ENCODE measurements at regions not wholly inside any gene's neighbourhood (a gene's known extent, or its start where the extent isn't known, plus 50 kb on each side); places are given as distances from the start of the nearest gene placed in this dataset.

DNA sequence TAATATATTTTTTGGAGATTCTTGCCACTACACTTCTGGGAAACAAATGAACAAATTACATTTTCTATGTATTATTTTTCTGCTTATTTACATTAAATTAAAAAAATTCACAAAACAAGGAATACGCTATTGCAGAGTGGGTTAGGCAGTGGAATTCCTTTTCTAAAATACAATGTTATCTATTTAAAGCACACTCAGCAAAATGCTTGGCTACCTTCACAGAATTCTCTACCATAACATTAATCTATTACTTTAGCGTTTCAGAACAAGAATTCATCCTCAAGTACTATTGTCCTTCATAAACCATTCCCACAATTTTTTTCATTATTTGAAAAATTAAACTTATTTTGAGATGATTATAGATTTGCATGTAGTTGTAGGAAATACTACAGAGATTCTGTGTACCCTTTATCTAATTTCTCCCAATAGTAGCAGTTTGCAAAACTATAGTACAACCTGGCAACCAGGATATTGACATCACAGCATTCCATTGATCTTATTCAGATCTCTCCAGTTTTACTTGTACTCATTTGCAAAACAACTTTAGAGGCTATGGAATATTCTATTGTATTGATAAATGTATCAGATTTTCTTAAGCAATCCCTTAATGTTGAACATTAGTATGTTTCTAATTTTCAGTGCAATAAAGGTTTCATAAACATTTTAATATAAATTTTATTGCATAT lies 120.9 kb downstream of the DLEU7 start:
- DNase-seq (ENCODE audit: low read depth): no peak
- TF ChIP-seq CTCF (IDR thresholded peaks at IDR 0.05; ENCODE audit: low read depth, low read length) (no peak), MYC (IDR thresholded peaks at IDR 0.05; ENCODE audit: low read depth, low read length) (no peak), POLR2A (IDR thresholded peaks at IDR 0.05; ENCODE audit: extremely low read depth, insufficient read length) (no peak)
- TF ChIP-seq, protein P1, sequence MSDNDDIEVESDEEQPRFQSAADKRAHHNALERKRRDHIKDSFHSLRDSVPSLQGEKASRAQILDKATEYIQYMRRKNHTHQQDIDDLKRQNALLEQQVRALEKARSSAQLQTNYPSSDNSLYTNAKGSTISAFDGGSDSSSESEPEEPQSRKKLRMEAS (IDR thresholded peaks at IDR 0.05; ENCODE audit: low read depth, low read length): no peak
- no peak overlapping the region for H3K4me3 ChIP-seq (ENCODE audit: low read depth, low read length)

DNA sequence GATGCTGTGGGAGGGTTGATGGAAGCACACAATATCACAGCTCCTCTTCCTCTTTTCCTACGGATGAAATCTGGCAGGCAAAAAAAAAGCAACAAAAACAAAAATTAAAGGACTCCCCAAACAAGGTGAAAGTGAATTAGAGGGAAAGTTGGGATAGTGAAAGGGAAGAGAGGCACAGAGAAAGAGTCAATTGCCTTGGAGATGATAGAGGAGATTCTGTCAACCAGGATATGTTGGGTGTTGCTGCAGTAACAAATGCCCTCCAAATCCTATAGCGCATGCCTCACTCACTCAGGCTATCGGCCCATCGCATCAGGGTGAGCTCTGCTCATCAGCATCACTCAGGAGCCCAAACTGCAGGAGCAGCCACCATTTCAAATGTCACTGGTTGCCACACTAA lies 119.1 kb downstream of the DLEU7 start:
- no peak for DNase-seq (ENCODE audit: low read depth)
- no peak overlapping the region for H3K4me3 ChIP-seq (ENCODE audit: low read depth, low read length)
- no peak for TF ChIP-seq POLR2A (IDR thresholded peaks at IDR 0.05; ENCODE audit: extremely low read depth, insufficient read length)
- TF ChIP-seq CTCF (IDR thresholded peaks at IDR 0.05; ENCODE audit: low read depth, low read length): no peak
- TF ChIP-seq MYC (IDR thresholded peaks at IDR 0.05; ENCODE audit: low read depth, low read length): no peak
- TF ChIP-seq, protein P1 (IDR thresholded peaks at IDR 0.05; ENCODE audit: low read depth, low read length): no peak

DNA sequence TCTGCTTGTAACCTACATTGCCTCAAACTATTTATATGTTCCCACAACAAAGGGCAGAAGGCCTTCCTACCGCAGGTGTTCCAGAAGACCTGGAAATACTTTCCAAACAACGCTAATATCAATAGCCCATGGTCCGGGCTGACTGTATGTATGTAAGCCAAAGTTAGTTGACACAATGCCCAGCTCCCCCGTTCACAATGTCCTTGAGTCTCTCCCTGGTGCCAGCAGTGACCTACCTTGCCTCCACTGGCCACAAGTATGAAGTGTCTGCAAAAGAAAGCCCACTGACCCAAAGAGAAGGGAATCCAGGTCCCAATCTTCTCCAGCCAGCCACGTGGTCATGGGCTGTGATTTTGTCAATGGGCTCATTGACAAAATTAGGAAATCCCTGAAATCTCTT lies 118.6 kb downstream of the DLEU7 start:
- TF ChIP-seq POLR2A (IDR thresholded peaks at IDR 0.05; ENCODE audit: extremely low read depth, insufficient read length) (no peak), CTCF (IDR thresholded peaks at IDR 0.05; ENCODE audit: low read depth, low read length) (no peak), MYC (IDR thresholded peaks at IDR 0.05; ENCODE audit: low read depth, low read length) (no peak)
- TF ChIP-seq, protein P1 (IDR thresholded peaks at IDR 0.05; ENCODE audit: low read depth, low read length): no peak

DNA sequence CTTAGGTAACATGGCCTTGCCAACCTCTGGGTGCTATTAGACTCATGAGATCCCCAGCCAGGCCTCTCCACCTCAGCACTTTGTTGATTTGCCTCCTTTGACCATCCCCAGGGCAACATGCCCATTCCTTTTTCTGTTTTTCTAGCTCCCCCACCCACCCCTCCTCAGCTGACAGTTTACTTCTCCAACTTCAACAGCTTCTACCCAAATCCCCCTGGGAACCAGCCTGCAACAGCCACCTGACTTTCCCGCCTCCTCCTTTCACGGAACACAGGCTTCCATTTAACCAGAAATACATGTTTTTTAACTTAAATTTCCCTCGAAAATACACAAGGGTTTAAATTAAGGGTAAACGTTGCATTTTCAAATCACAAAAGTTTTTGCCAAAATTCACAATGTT lies 117.3 kb downstream of the DLEU7 start:
- H3K4me3 ChIP-seq (ENCODE audit: low read depth, low read length): no peak overlapping the region
- no peak for TF ChIP-seq POLR2A (IDR thresholded peaks at IDR 0.05; ENCODE audit: extremely low read depth, insufficient read length)
- TF ChIP-seq CTCF (IDR thresholded peaks at IDR 0.05; ENCODE audit: low read depth, low read length): no peak
- no peak for TF ChIP-seq MYC (IDR thresholded peaks at IDR 0.05; ENCODE audit: low read depth, low read length)
- TF ChIP-seq, protein P1 (IDR thresholded peaks at IDR 0.05; ENCODE audit: low read depth, low read length): no peak
- peak; percentile 45 for DNase-seq (ENCODE audit: low read depth)

More for the DNA sequence above, 118.6 kb downstream of the DLEU7 start:
- no peak for DNase-seq (ENCODE audit: low read depth)
- H3K4me3 ChIP-seq (ENCODE audit: low read depth, low read length): no peak overlapping the region

DNA sequence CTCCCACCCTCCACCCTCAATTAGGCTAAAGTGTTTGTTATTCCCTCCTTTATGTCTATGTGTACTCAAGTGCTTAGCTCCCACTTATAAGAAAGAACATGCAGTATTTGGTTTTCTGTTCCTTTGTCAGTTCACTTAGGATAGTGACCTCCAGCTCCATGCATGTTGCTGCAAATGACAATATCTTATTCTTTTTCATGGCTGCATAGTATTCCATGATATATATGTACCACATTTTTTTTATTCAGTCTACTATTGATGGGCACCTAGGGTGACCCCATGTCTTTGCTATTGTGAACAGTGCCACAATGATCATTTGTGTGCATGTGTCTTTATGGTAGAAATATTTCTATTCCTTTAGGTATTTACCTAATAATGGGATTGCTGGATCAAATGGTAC lies 114.3 kb downstream of the DLEU7 start:
- H3K4me3 ChIP-seq (ENCODE audit: low read depth, low read length): no peak overlapping the region
- DNase-seq (ENCODE audit: low read depth): no peak
- TF ChIP-seq CTCF (IDR thresholded peaks at IDR 0.05; ENCODE audit: low read depth, low read length): no peak
- TF ChIP-seq MYC (IDR thresholded peaks at IDR 0.05; ENCODE audit: low read depth, low read length): no peak
- TF ChIP-seq POLR2A (IDR thresholded peaks at IDR 0.05; ENCODE audit: extremely low read depth, insufficient read length): no peak
- TF ChIP-seq, protein P1 (IDR thresholded peaks at IDR 0.05; ENCODE audit: low read depth, low read length): no peak
